ENCODE measurements at regions not wholly inside any gene's neighbourhood (a gene's known extent, or its start where the extent isn't known, plus 50 kb on each side); places are given as distances from the start of the nearest gene placed in this dataset.

- DNase-seq: no peak
- Mint-ChIP-seq H3K9me3 (no peaks in the 10 kb centered on the region), H3K27ac (no peak overlapping the region), H3K4me3 (no peak overlapping the region), H3K4me1 (ENCODE audit: low read depth) (peaks cover 50% of the 10 kb centered on the region), H3K36me3 (ENCODE audit: low read depth) (peaks cover 4% of the 10 kb centered on the region; the same call in 1 of the 2 replicates), H3K27me3 (ENCODE audit: insufficient read depth) (no peaks in the 10 kb centered on the region)
- TF ChIP-seq CTCF (IDR thresholded peaks at IDR 0.05): no peak
Observed at GRCh38 chr12:42792265-42792664, 202.7 kb upstream of the PRICKLE1 start.

GRCh38 chr12:42791399-42791798, 201.9 kb upstream of the PRICKLE1 start:
- Mint-ChIP-seq H3K4me3 (no peak overlapping the region), H3K9me3 (no peaks in the 10 kb centered on the region), H3K36me3 (ENCODE audit: low read depth) (peaks cover 4% of the 10 kb centered on the region; the same call in 1 of the 2 replicates), H3K27ac (no peak overlapping the region), H3K27me3 (ENCODE audit: insufficient read depth) (no peaks in the 10 kb centered on the region; the same call in 1 of the 2 replicates), H3K4me1 (ENCODE audit: low read depth) (peaks cover 59% of the 10 kb centered on the region)
- DNase-seq: no peak
- TF ChIP-seq CTCF (IDR thresholded peaks at IDR 0.05): no peak

- H3K36me3 Mint-ChIP-seq (ENCODE audit: low read depth): peaks cover 4% of the 10 kb centered on the region; the same call in 1 of the 2 replicates
- H3K27ac Mint-ChIP-seq: no peak overlapping the region
- TF ChIP-seq CTCF (IDR thresholded peaks at IDR 0.05): no peak
- no peaks in the 10 kb centered on the region; the same call in 1 of the 2 replicates for H3K27me3 Mint-ChIP-seq (ENCODE audit: insufficient read depth)
- peaks cover 59% of the 10 kb centered on the region for H3K4me1 Mint-ChIP-seq (ENCODE audit: low read depth)
- H3K4me3 Mint-ChIP-seq: peak overlapping the region; percentile 6; the same call in 1 of the 2 replicates
- no peaks in the 10 kb centered on the region for H3K9me3 Mint-ChIP-seq
- peak; percentile 57 for DNase-seq
Observed at GRCh38 chr12:42790761-42791151, 201.2 kb upstream of the PRICKLE1 start.

DNA sequence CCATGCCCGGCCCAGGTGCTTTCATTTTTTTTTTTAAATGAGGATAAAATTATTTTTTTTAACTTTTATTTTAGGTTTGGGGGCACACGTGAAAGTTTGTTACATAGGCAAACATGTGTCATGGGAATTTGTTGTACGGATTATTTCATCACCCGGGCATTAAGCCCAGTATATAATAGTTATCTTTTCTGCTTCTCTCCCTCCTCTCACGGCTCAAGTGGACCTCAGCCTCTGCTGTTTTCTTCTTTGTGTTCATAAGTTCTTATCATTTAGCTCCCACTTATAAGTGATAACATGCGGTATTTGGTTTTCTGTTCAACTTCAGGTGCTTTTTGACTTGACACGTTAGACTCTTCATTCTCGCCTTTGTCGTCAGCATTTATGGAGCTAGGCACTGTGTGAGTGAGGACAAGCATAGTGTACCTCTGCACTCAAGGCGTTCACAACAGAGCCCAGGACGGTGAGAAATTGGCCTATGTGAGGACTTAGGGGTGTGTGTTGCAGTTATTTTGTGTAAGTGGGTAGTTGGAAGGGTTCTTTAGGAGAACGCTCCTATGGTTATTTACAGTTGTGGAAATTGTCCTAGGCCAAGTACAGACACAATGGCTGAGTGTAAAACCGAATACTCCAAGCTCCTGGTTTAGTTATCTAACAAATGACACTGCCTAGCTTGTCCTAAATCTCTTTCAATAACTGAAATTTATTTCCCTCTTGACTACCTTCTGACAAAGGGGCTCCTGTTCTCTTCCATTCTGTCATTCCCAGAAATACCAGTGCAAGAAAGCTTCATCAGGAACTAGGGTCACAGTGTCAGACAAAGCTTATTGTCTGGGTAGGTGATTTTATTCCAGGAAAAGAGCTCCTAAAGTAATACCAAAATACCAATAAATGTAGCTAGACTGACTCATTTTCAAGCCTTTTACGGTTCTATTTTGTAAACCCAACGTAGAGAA, 200.5 kb upstream of the PRICKLE1 start:
- H3K36me3 Mint-ChIP-seq (ENCODE audit: low read depth): peaks cover 4% of the 10 kb centered on the region; the same call in 1 of the 2 replicates
- no peaks in the 10 kb centered on the region for H3K9me3 Mint-ChIP-seq
- H3K4me1 Mint-ChIP-seq (ENCODE audit: low read depth): peaks cover 56% of the 10 kb centered on the region
- TF ChIP-seq CTCF (IDR thresholded peaks at IDR 0.05): no peak
- peak overlapping the region; percentile 6; the same call in 1 of the 2 replicates for H3K4me3 Mint-ChIP-seq
- no peak overlapping the region for H3K27ac Mint-ChIP-seq
- H3K27me3 Mint-ChIP-seq (ENCODE audit: insufficient read depth): no peaks in the 10 kb centered on the region; the same call in 1 of the 2 replicates
- DNase-seq: no peak

DNA sequence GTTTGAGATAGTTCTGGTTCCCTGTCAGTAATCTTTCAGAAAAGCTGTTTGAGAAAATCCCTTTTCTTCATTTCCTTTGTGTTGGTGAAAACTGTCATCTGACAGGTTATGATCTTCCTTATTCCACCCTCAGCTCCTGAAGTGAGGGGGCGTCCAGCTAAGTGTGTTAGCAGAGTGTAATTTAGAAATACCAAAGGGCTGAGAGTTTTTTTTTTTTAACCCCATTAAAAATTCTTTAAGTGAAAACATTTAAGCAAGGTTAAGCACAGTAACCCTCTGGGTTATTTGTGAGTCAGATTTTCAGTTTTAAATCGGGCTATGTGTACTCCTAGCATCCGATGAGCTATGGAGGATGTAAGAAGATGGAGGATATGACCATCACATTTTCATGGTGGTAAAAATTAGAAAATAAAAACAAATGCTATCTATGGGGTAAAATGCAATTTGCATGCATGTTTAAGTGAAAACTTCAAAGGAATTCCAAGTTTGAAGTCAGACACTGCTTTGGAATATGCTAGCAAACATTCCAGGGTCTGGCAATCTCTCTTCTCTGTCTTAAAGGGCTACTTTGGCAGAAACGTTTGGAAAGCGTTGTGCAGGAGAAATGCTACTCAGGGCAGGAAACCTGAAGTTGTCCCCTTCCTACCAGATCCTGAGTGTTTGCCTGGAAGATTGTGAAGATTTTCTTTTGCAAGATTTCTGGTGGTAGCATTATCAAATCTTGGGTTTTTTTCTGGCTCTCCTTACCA, 197.0 kb upstream of the PRICKLE1 start:
- H3K27ac Mint-ChIP-seq: no peak overlapping the region
- H3K36me3 Mint-ChIP-seq (ENCODE audit: low read depth): peaks cover 4% of the 10 kb centered on the region; the same call in 1 of the 2 replicates
- peaks cover 37% of the 10 kb centered on the region for H3K4me1 Mint-ChIP-seq (ENCODE audit: low read depth)
- no peak for TF ChIP-seq CTCF (IDR thresholded peaks at IDR 0.05)
- H3K27me3 Mint-ChIP-seq (ENCODE audit: insufficient read depth): no peaks in the 10 kb centered on the region; the same call in 1 of the 2 replicates
- DNase-seq: no peak
- H3K9me3 Mint-ChIP-seq: no peaks in the 10 kb centered on the region
- peak overlapping the region; percentile 25; the same call in 1 of the 2 replicates for H3K4me3 Mint-ChIP-seq
